GM23338 (cell line): ENCODE measurements at regions not wholly inside any gene's neighbourhood (a gene's known extent, or its start where the extent isn't known, plus 50 kb on each side); places are given as distances from the start of the nearest gene placed in this dataset.

ENCODE experiments used
- CREB1 ChIP-seq: fragments of 250-450 bp; sonication (Bioruptor Pico); IDR thresholded peaks from 2 replicates; pipeline ENCODE4 v1.5.0; 2020; ENCODE audit warnings: low read depth, mild to moderate bottlenecking, moderate library complexity
- EZH2 ChIP-seq: fragments of 200-600 bp; sonication (generic); IDR thresholded peaks from one replicate; pipeline ENCODE4 v1.8.0; 2017; ENCODE audit warnings: antibody characterized with exemption, mild to moderate bottlenecking, low read depth; ENCODE audit not compliant: unreplicated experiment
- EZH2phosphoT487 ChIP-seq: fragments of 200-600 bp; sonication (generic); IDR thresholded peaks from one replicate; pipeline ENCODE4 v1.8.1; 2018; ENCODE audit warnings: antibody characterized with exemption; ENCODE audit not compliant: unreplicated experiment
- JUNB ChIP-seq: IDR thresholded peaks from one replicate; pipeline ENCODE4 v1.6.1; 2016; ENCODE audit warnings: antibody characterized with exemption; ENCODE audit not compliant: unreplicated experiment
- NANOG ChIP-seq: IDR thresholded peaks from 2 replicates; pipeline ENCODE4 v1.6.1; 2016; ENCODE audit warnings: antibody characterized with exemption, borderline replicate concordance
- POLR2AphosphoS5 ChIP-seq: IDR thresholded peaks from 2 replicates; pipeline ENCODE4 v1.6.1; 2016; ENCODE audit warnings: antibody characterized with exemption, low read depth
- STAT1 ChIP-seq: IDR thresholded peaks from one replicate; pipeline ENCODE4 v1.6.1; 2016; ENCODE audit warnings: antibody characterized with exemption; ENCODE audit not compliant: unreplicated experiment
- ZNF114 ChIP-seq: fragments of 250-450 bp; sonication (Bioruptor Pico); IDR thresholded peaks from 2 replicates; pipeline ENCODE4 v1.5.0; 2020; ENCODE audit warnings: mild to moderate bottlenecking, moderate library complexity
- ZNF331 ChIP-seq: fragments of 250-450 bp; sonication (Bioruptor Pico); IDR thresholded peaks from 2 replicates; pipeline ENCODE4 v1.5.0; 2020; ENCODE audit warnings: low read depth, mild to moderate bottlenecking, moderate library complexity
- TF ChIP-seq, protein P1 (sequence below), 2 experiments: fragments of 200-600 bp in 1 of 2; sonication (generic) in 1 of 2; conservative IDR thresholded peaks; 2 replicates each; pipeline versions ENCODE4 v1.5.1 to v1.6.1; 2016 to 2017; ENCODE audit warnings: antibody characterized with exemption in 2 of 2, low read depth in 2 of 2, mild to moderate bottlenecking in 2 of 2, moderate library complexity in 1 of 2
- TF ChIP-seq, protein P2 (sequence below): fragments of 250-450 bp; sonication (Bioruptor Pico); IDR thresholded peaks from 2 replicates; pipeline ENCODE4 v1.5.0; 2020; ENCODE audit warnings: mild to moderate bottlenecking, moderate library complexity
- TF ChIP-seq, protein P3 (sequence below): IDR thresholded peaks from one replicate; pipeline ENCODE4 v1.6.1; 2018; ENCODE audit warnings: antibody characterized with exemption; ENCODE audit not compliant: unreplicated experiment

DNA sequence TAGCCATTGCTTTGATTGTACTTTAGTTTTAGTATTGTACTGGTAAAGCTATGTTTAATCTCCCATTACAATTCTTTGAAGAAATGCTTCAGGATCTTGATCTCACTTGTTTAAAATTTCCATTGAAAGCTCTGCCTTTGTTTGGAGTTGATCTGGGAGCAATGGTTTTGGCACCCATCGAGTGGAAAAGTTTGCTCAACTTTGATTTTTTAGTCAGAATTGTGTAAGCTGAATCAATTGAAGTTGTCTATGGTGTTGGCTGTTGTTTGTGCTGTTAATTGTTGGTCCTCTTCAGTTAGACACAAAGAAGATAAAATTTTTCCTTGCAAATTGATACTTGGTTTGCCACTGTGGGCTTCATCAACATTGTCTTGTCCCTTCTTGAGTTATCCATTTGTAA is 99.8 kb upstream of the ADAD1 start:
- TF ChIP-seq, protein P1, sequence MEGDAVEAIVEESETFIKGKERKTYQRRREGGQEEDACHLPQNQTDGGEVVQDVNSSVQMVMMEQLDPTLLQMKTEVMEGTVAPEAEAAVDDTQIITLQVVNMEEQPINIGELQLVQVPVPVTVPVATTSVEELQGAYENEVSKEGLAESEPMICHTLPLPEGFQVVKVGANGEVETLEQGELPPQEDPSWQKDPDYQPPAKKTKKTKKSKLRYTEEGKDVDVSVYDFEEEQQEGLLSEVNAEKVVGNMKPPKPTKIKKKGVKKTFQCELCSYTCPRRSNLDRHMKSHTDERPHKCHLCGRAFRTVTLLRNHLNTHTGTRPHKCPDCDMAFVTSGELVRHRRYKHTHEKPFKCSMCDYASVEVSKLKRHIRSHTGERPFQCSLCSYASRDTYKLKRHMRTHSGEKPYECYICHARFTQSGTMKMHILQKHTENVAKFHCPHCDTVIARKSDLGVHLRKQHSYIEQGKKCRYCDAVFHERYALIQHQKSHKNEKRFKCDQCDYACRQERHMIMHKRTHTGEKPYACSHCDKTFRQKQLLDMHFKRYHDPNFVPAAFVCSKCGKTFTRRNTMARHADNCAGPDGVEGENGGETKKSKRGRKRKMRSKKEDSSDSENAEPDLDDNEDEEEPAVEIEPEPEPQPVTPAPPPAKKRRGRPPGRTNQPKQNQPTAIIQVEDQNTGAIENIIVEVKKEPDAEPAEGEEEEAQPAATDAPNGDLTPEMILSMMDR (conservative IDR thresholded peaks at IDR 0.05; ENCODE audit: low read depth in 2 of 2), result no peak
- no peak for TF ChIP-seq POLR2AphosphoS5
- no peak for TF ChIP-seq EZH2
- TF ChIP-seq, protein P2, sequence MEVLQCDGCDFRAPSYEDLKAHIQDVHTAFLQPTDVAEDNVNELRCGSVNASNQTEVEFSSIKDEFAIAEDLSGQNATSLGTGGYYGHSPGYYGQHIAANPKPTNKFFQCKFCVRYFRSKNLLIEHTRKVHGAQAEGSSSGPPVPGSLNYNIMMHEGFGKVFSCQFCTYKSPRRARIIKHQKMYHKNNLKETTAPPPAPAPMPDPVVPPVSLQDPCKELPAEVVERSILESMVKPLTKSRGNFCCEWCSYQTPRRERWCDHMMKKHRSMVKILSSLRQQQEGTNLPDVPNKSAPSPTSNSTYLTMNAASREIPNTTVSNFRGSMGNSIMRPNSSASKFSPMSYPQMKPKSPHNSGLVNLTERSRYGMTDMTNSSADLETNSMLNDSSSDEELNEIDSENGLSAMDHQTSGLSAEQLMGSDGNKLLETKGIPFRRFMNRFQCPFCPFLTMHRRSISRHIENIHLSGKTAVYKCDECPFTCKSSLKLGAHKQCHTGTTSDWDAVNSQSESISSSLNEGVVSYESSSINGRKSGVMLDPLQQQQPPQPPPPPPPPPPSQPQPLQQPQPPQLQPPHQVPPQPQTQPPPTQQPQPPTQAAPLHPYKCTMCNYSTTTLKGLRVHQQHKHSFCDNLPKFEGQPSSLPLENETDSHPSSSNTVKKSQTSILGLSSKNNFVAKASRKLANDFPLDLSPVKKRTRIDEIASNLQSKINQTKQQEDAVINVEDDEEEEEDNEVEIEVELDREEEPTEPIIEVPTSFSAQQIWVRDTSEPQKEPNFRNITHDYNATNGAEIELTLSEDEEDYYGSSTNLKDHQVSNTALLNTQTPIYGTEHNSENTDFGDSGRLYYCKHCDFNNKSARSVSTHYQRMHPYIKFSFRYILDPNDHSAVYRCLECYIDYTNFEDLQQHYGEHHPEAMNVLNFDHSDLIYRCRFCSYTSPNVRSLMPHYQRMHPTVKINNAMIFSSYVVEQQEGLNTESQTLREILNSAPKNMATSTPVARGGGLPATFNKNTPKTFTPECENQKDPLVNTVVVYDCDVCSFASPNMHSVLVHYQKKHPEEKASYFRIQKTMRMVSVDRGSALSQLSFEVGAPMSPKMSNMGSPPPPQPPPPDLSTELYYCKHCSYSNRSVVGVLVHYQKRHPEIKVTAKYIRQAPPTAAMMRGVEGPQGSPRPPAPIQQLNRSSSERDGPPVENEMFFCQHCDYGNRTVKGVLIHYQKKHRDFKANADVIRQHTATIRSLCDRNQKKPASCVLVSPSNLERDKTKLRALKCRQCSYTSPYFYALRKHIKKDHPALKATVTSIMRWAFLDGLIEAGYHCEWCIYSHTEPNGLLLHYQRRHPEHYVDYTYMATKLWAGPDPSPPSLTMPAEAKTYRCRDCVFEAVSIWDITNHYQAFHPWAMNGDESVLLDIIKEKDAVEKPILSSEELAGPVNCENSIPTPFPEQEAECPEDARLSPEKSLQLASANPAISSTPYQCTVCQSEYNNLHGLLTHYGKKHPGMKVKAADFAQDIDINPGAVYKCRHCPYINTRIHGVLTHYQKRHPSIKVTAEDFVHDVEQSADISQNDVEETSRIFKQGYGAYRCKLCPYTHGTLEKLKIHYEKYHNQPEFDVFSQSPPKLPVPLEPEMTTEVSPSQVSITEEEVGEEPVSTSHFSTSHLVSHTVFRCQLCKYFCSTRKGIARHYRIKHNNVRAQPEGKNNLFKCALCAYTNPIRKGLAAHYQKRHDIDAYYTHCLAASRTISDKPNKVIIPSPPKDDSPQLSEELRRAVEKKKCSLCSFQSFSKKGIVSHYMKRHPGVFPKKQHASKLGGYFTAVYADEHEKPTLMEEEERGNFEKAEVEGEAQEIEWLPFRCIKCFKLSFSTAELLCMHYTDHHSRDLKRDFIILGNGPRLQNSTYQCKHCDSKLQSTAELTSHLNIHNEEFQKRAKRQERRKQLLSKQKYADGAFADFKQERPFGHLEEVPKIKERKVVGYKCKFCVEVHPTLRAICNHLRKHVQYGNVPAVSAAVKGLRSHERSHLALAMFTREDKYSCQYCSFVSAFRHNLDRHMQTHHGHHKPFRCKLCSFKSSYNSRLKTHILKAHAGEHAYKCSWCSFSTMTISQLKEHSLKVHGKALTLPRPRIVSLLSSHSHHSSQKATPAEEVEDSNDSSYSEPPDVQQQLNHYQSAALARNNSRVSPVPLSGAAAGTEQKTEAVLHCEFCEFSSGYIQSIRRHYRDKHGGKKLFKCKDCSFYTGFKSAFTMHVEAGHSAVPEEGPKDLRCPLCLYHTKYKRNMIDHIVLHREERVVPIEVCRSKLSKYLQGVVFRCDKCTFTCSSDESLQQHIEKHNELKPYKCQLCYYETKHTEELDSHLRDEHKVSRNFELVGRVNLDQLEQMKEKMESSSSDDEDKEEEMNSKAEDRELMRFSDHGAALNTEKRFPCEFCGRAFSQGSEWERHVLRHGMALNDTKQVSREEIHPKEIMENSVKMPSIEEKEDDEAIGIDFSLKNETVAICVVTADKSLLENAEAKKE (CRISPR knock-in tag), result no peak
- no peak for TF ChIP-seq JUNB
- no peak for TF ChIP-seq ZNF331 (CRISPR knock-in tag)
- no peak for TF ChIP-seq EZH2phosphoT487
- TF ChIP-seq NANOG, result no peak
- TF ChIP-seq, protein P3, sequence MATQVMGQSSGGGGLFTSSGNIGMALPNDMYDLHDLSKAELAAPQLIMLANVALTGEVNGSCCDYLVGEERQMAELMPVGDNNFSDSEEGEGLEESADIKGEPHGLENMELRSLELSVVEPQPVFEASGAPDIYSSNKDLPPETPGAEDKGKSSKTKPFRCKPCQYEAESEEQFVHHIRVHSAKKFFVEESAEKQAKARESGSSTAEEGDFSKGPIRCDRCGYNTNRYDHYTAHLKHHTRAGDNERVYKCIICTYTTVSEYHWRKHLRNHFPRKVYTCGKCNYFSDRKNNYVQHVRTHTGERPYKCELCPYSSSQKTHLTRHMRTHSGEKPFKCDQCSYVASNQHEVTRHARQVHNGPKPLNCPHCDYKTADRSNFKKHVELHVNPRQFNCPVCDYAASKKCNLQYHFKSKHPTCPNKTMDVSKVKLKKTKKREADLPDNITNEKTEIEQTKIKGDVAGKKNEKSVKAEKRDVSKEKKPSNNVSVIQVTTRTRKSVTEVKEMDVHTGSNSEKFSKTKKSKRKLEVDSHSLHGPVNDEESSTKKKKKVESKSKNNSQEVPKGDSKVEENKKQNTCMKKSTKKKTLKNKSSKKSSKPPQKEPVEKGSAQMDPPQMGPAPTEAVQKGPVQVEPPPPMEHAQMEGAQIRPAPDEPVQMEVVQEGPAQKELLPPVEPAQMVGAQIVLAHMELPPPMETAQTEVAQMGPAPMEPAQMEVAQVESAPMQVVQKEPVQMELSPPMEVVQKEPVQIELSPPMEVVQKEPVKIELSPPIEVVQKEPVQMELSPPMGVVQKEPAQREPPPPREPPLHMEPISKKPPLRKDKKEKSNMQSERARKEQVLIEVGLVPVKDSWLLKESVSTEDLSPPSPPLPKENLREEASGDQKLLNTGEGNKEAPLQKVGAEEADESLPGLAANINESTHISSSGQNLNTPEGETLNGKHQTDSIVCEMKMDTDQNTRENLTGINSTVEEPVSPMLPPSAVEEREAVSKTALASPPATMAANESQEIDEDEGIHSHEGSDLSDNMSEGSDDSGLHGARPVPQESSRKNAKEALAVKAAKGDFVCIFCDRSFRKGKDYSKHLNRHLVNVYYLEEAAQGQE, result no peak
- no peak for TF ChIP-seq CREB1 (CRISPR knock-in tag)
- TF ChIP-seq STAT1, result no peak
- TF ChIP-seq ZNF114, result no peak
